Astrocyte (in vitro differentiated cells and primary cell): ENCODE measurements at regions not wholly inside any gene's neighbourhood (a gene's known extent, or its start where the extent isn't known, plus 50 kb on each side); places are given as distances from the start of the nearest gene placed in this dataset.

Experiments
- DNase-seq: peaks from one replicate; pipeline ENCODE4 v3.0.0-alpha.2; 2010; ENCODE audit warnings: low read depth
- FAIRE-seq: peaks from 2 replicates; lab custom pipeline; 2011; peaks lifted over from hg19 to GRCh38; lab: Jason Lieb, UNC
- H2AFZ ChIP-seq: 2 replicates; pipeline ENCODE4 v1.6.0; 2012; ENCODE audit warnings: low read depth, low read length, inconsistent platforms
- H3K27ac ChIP-seq: 2 replicates; pipeline ENCODE4 v1.5.1; 2011; ENCODE audit warnings: low read depth, low read length, inconsistent platforms
- H3K27me3 ChIP-seq: 2 replicates; pipeline ENCODE4 v1.6.0; 2011; ENCODE audit warnings: low read length, inconsistent platforms; ENCODE audit not compliant: insufficient read depth
- H3K36me3 ChIP-seq: 2 replicates; pipeline ENCODE4 v1.5.1; 2011; ENCODE audit warnings: low read length, inconsistent platforms; ENCODE audit not compliant: insufficient read depth
- H3K4me1 ChIP-seq: 2 replicates; pipeline ENCODE4 v1.5.1; 2011; ENCODE audit warnings: low read length, inconsistent platforms; ENCODE audit not compliant: insufficient read depth
- H3K4me2 ChIP-seq: 2 replicates; pipeline ENCODE4 v1.6.0; 2012; ENCODE audit warnings: low read length, inconsistent platforms
- H3K4me3 ChIP-seq: 2 replicates; pipeline ENCODE4 v1.5.1; 2011; ENCODE audit warnings: low read depth, mild to moderate bottlenecking, low read length, inconsistent platforms; ENCODE audit not compliant: insufficient read depth
- H3K79me2 ChIP-seq: 2 replicates; pipeline ENCODE4 v1.6.0; 2012; ENCODE audit warnings: mild to moderate bottlenecking, low read length, inconsistent platforms; ENCODE audit not compliant: insufficient read depth
- H3K9ac ChIP-seq: 2 replicates; pipeline ENCODE4 v1.6.0; 2012; ENCODE audit warnings: mild to moderate bottlenecking, low read length, inconsistent platforms
- H3K9me3 ChIP-seq: 2 replicates; pipeline ENCODE4 v1.5.1; 2012; ENCODE audit warnings: low read depth, mild to moderate bottlenecking, low read length, inconsistent platforms; ENCODE audit not compliant: insufficient read depth
- H4K20me1 ChIP-seq: 2 replicates; pipeline ENCODE4 v1.6.0; 2012; ENCODE audit warnings: low read length, inconsistent platforms; ENCODE audit not compliant: insufficient read depth
- H3K27ac Mint-ChIP-seq: one replicate; pipeline ENCODE4 v1.8.0; 2021; ENCODE audit warnings: mild to moderate bottlenecking, mixed read lengths; ENCODE audit not compliant: unreplicated experiment
- H3K27me3 Mint-ChIP-seq: one replicate; pipeline ENCODE4 v1.8.0; 2021; ENCODE audit warnings: low read depth, mixed read lengths; ENCODE audit not compliant: unreplicated experiment
- H3K36me3 Mint-ChIP-seq: one replicate; pipeline ENCODE4 v1.8.0; 2021; ENCODE audit warnings: low read depth, mixed read lengths; ENCODE audit not compliant: unreplicated experiment
- H3K4me1 Mint-ChIP-seq: one replicate; pipeline ENCODE4 v1.8.0; 2021; ENCODE audit warnings: low read depth, mixed read lengths; ENCODE audit not compliant: unreplicated experiment
- H3K4me3 Mint-ChIP-seq: one replicate; pipeline ENCODE4 v1.8.0; 2021; ENCODE audit warnings: mild to moderate bottlenecking, moderate library complexity, mixed read lengths; ENCODE audit not compliant: unreplicated experiment
- H3K9me3 Mint-ChIP-seq: one replicate; pipeline ENCODE4 v1.8.0; 2021; ENCODE audit warnings: mild to moderate bottlenecking, mixed read lengths; ENCODE audit not compliant: unreplicated experiment
- EZH2 ChIP-seq: IDR thresholded peaks from 2 replicates; pipeline ENCODE4 v1.6.1; 2012; ENCODE audit warnings: mild to moderate bottlenecking, low read length, inconsistent platforms; ENCODE audit not compliant: insufficient read depth
- TF ChIP-seq, protein P1 (sequence below): IDR thresholded peaks from 2 replicates; pipeline ENCODE4 v1.5.1; 2011; ENCODE audit warnings: low read depth, mild to moderate bottlenecking, inconsistent platforms, low read length, moderate library complexity; ENCODE audit not compliant: insufficient read depth

DNA sequence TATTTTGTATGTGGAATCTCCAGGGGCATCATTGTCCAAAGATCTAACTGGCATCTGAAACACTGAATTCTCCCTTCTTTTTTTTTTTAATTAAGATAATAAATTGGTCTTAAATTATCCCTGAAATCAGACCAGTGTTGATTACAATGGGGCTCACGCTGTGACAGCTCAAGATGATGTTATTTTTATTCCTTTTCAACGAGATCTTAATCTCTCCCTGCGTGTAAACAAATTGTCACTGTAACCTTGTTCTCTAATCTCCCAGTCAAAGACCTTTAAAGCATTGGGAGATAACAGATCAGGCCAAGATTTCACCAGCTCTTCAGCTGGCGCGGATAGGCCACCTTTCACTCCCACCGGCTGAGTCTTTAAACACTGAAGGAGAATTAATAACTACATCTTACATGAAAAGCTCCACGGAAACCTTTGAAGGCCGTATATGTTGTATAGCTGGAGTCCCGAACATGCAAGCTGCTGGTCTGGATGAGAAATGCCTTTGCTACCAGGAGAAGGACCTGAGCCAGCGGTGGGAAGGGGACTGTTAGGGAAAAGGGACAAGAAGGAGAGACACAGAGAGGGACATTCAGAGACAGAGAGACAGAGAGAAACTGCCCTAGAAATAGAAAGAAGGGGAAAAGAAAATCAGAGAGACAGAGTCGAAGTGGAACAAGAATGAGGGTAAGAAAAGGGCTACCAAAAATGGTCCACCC lies 418.8 kb upstream of the NR2F2 start:
- peaks cover 5% of the 10 kb centered on the region for H3K27me3 ChIP-seq
- no peaks in the 10 kb centered on the region for H3K36me3 Mint-ChIP-seq
- no peak overlapping the region for H3K4me3 Mint-ChIP-seq
- H3K9me3 Mint-ChIP-seq, result no peaks in the 10 kb centered on the region
- TF ChIP-seq, protein P1, sequence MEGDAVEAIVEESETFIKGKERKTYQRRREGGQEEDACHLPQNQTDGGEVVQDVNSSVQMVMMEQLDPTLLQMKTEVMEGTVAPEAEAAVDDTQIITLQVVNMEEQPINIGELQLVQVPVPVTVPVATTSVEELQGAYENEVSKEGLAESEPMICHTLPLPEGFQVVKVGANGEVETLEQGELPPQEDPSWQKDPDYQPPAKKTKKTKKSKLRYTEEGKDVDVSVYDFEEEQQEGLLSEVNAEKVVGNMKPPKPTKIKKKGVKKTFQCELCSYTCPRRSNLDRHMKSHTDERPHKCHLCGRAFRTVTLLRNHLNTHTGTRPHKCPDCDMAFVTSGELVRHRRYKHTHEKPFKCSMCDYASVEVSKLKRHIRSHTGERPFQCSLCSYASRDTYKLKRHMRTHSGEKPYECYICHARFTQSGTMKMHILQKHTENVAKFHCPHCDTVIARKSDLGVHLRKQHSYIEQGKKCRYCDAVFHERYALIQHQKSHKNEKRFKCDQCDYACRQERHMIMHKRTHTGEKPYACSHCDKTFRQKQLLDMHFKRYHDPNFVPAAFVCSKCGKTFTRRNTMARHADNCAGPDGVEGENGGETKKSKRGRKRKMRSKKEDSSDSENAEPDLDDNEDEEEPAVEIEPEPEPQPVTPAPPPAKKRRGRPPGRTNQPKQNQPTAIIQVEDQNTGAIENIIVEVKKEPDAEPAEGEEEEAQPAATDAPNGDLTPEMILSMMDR, result no peak
- TF ChIP-seq EZH2, result no peak
- H3K79me2 ChIP-seq, result no peaks in the 10 kb centered on the region
- H3K27me3 Mint-ChIP-seq, result peaks cover 22% of the 10 kb centered on the region
- H3K27ac Mint-ChIP-seq, result no peak overlapping the region
- no peaks in the 10 kb centered on the region for H3K9me3 ChIP-seq
- H3K9ac ChIP-seq, result no peak overlapping the region
- H3K4me2 ChIP-seq, result no peak overlapping the region
- no peak overlapping the region for H2AFZ ChIP-seq
- no peak overlapping the region for H3K4me3 ChIP-seq
- no peak for DNase-seq
- peaks cover 13% of the 10 kb centered on the region for H3K4me1 Mint-ChIP-seq
- no peaks in the 10 kb centered on the region for H3K36me3 ChIP-seq
- no peak overlapping the region for H3K27ac ChIP-seq
- FAIRE-seq, result no peak
- H4K20me1 ChIP-seq, result no peaks in the 10 kb centered on the region
- H3K4me1 ChIP-seq, result no peaks in the 10 kb centered on the region

DNA sequence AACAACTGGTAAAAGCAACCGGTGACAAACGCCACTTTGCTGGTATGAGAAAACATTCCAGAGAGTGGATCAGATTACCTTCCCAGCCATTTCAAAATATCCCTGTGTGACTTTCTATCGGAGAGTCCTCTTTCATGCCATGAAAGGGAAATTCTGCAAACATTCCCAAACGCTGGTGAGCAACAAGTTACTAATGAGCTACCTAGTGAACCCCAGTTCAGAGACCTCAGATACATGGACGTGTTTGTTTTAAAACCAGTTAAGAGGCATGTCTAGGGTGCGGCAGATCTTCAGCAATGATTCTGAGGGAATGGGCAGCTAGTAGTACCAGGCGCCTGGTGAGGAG lies 418.2 kb upstream of the NR2F2 start:
- Histone ChIP-seq H3K9ac (no peak overlapping the region), H3K36me3 (no peaks in the 10 kb centered on the region), H3K27ac (no peak overlapping the region), H3K9me3 (no peaks in the 10 kb centered on the region), H3K4me3 (no peak overlapping the region), H4K20me1 (no peaks in the 10 kb centered on the region), H3K27me3 (peaks cover 5% of the 10 kb centered on the region), H3K4me1 (no peaks in the 10 kb centered on the region), H3K79me2 (no peaks in the 10 kb centered on the region), H3K4me2 (no peak overlapping the region), H2AFZ (no peak overlapping the region)
- Mint-ChIP-seq H3K27ac (no peak overlapping the region), H3K4me1 (peaks cover 13% of the 10 kb centered on the region), H3K27me3 (peaks cover 18% of the 10 kb centered on the region), H3K36me3 (no peaks in the 10 kb centered on the region), H3K9me3 (no peaks in the 10 kb centered on the region), H3K4me3 (no peak overlapping the region)
- no peak for TF ChIP-seq EZH2
- no peak for FAIRE-seq
- no peak for DNase-seq

DNA sequence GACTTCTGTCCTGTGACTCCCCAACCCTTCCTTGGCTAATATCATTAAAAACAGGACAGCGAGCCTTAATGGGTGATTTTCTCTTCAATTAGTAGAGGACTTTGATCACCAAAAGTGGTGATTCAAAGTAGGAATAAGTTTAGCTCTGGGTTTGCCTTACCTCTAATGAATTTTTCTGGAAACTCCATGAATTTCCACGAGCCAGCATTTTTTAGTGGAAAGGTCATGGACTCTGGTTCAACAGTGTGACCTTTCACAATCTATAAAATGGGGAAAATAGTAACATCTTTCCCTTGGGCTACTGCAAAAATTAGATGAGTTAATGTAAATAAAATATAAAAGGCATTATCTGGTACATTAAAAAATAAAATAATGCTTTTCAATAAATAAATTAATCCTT lies 417.8 kb upstream of the NR2F2 start:
- Histone ChIP-seq H3K27me3 (peaks cover 5% of the 10 kb centered on the region), H3K9me3 (no peaks in the 10 kb centered on the region), H3K9ac (no peak overlapping the region), H3K4me1 (no peaks in the 10 kb centered on the region), H3K4me2 (no peak overlapping the region), H4K20me1 (no peaks in the 10 kb centered on the region), H3K4me3 (no peak overlapping the region), H3K79me2 (no peaks in the 10 kb centered on the region), H2AFZ (no peak overlapping the region), H3K36me3 (no peaks in the 10 kb centered on the region), H3K27ac (no peak overlapping the region)
- Mint-ChIP-seq H3K27ac (no peak overlapping the region), H3K9me3 (no peaks in the 10 kb centered on the region), H3K4me3 (no peak overlapping the region), H3K27me3 (peaks cover 17% of the 10 kb centered on the region), H3K36me3 (no peaks in the 10 kb centered on the region), H3K4me1 (peaks cover 13% of the 10 kb centered on the region)
- DNase-seq (no peak), FAIRE-seq (no peak)
- TF ChIP-seq, protein P1, result no peak
- TF ChIP-seq EZH2, result no peak
